K562 (cell line): ENCODE measurements at regions not wholly inside any gene's neighbourhood (a gene's known extent, or its start where the extent isn't known, plus 50 kb on each side); places are given as distances from the start of the nearest gene placed in this dataset.

Experiments used
- ATAC-seq: fragments of 200-7000 bp; cut with Tn5 transposase; 3 replicates; pipeline ENCODE4 v1.9.1; 2020; ENCODE audit warnings: moderate library complexity
- BruUV-seq: library from RNA; stranded (reverse); fragments of 400-500 nt; replicated peaks from 2 replicates; lab custom pipeline; 2021; lab: Mats Ljungman, UMichigan
- CTCF ChIA-PET: fragments of 300-600 bp; formaldehyde crosslinking; extraction: SDS; loops from one replicate; lab custom pipeline; 2021; ENCODE audit warnings: low intra/inter-chr PET ratio; lab: Yijun Ruan, JAX
- POLR2A ChIA-PET: fragments of 300-600, 350-650 bp; sonication (Branson Sonifier 250); formaldehyde crosslinking; extraction: SDS; loops from one replicate; lab custom pipeline; 2021; ENCODE audit warnings: antibody characterized with exemption, inconsistent platforms; lab: Yijun Ruan, JAX
- DNase-seq, 4 experiments: peaks; one replicate each; pipeline versions ENCODE4 v3.0.0 to v3.0.0-alpha.2; 2011 to 2018; ENCODE audit warnings: low spot score in 3 of 4, mixed read lengths in 3 of 4; ENCODE audit errors: extremely low read depth in 1 of 4
- FAIRE-seq: peaks from 2 replicates; lab custom pipeline; 2011; peaks lifted over from hg19 to GRCh38; lab: Jason Lieb, UNC
- H2AFZ ChIP-seq: 2 replicates; pipeline ENCODE4 v1.6.0; 2011; ENCODE audit warnings: low read depth, low read length, control low read depth, inconsistent platforms
- H3K27ac ChIP-seq: fragments of 200-600 bp; 3 replicates; pipeline ENCODE4 v1.8.0; 2011; ENCODE audit warnings: low read depth, mild to moderate bottlenecking, control low read depth, inconsistent platforms, low read length, moderate library complexity, mixed read lengths; ENCODE audit errors: extremely low read depth
- H3K27me3 ChIP-seq, 2 experiments: fragments of 300-600 bp in 1 of 2; 2 replicates in 1 of 2; 3 replicates in 1 of 2; pipeline versions ENCODE4 v1.6.0 to v1.8.0; 2011; ENCODE audit warnings: inconsistent platforms in 2 of 2, low read length in 2 of 2, mild to moderate bottlenecking in 1 of 2, mixed read lengths in 1 of 2, moderate library complexity in 1 of 2; ENCODE audit not compliant: control insufficient read depth in 2 of 2, insufficient read depth in 2 of 2
- H3K36me3 ChIP-seq: fragments of 300-600 bp; 3 replicates; pipeline ENCODE4 v1.8.0; 2011; ENCODE audit warnings: mild to moderate bottlenecking, low read length, inconsistent platforms; ENCODE audit not compliant: control insufficient read depth, insufficient read depth
- H3K4me1 ChIP-seq, 2 experiments: fragments of 200-600 bp in 1 of 2; replicated peaks in 1 of 2; 2 replicates in 1 of 2; 3 replicates in 1 of 2; pipeline versions ENCODE4 v1.5.1 to v1.8.0; 2011; ENCODE audit warnings: inconsistent platforms in 2 of 2, low read length in 2 of 2, mild to moderate bottlenecking in 1 of 2, mixed read lengths in 1 of 2, moderate library complexity in 1 of 2; ENCODE audit not compliant: control insufficient read depth in 2 of 2, insufficient read depth in 2 of 2
- H3K4me2 ChIP-seq: 2 replicates; pipeline ENCODE4 v1.6.1; 2011; ENCODE audit warnings: low read length, control low read depth, inconsistent platforms, mixed read lengths; ENCODE audit not compliant: insufficient read depth
- H3K4me3 ChIP-seq: fragments of 200-600 bp; sonication (generic), shearing (Covaris generic); 2 replicates; pipeline ENCODE4 v1.5.1; 2016; ENCODE audit warnings: control low read depth, inconsistent platforms
- H3K79me2 ChIP-seq: fragments of 200-600 bp; 3 replicates; pipeline ENCODE4 v1.8.0; 2011; ENCODE audit warnings: low read length, inconsistent platforms; ENCODE audit not compliant: control insufficient read depth, insufficient read depth
- H3K9ac ChIP-seq, 2 experiments: 2 replicates each; pipeline versions ENCODE4 v1.6.0 to v1.6.1; 2011; ENCODE audit warnings: low read depth in 2 of 2, low read length in 2 of 2, control low read depth in 1 of 2, inconsistent platforms in 1 of 2, mild to moderate bottlenecking in 1 of 2, mixed read lengths in 1 of 2; ENCODE audit not compliant: insufficient read depth in 1 of 2
- H3K9me1 ChIP-seq: one replicate; pipeline ENCODE4 v1.6.0; 2011; ENCODE audit warnings: inconsistent platforms, mild to moderate bottlenecking, low read length, moderate library complexity; ENCODE audit not compliant: control insufficient read depth, insufficient read depth
- H3K9me3 ChIP-seq: replicated peaks from 2 replicates; pipeline ENCODE4 v1.5.1; 2011; ENCODE audit warnings: low read depth, low read length, inconsistent platforms; ENCODE audit not compliant: control insufficient read depth, insufficient read depth
- H4K20me1 ChIP-seq: replicated peaks from 2 replicates; pipeline ENCODE4 v1.6.1; 2011; ENCODE audit warnings: low read length, inconsistent platforms, mixed read lengths; ENCODE audit not compliant: control insufficient read depth, insufficient read depth
- CEBPG ChIP-seq, 3 experiments: fragments of 200-800 bp in 1 of 3; sonication (Bioruptor generic) in 1 of 3; sonication (generic) in 1 of 3; formaldehyde crosslinking in 1 of 3; IDR thresholded peaks in 2 of 3; conservative IDR thresholded peaks in 1 of 3; 2 replicates each; pipeline versions ENCODE4 v1.6.1 to v1.8.0; 2016 to 2022; ENCODE audit warnings: missing compliant biosample characterization in 2 of 3, missing genetic modification characterization in 2 of 3, mild to moderate bottlenecking in 1 of 3, missing genetic modification reagents in 1 of 3
- HDAC2 ChIP-seq: fragments of 450-650 bp; IDR thresholded peaks from 2 replicates; pipeline ENCODE4 v1.6.1; 2016; ENCODE audit warnings: mild to moderate bottlenecking
- HNRNPUL1 ChIP-seq: fragments of 200-400 bp; formaldehyde crosslinking; IDR thresholded peaks from 2 replicates; pipeline ENCODE4 v1.6.1; 2017; ENCODE audit warnings: low read length
- KDM5B ChIP-seq: fragments of 200-600 bp; sonication (generic); IDR thresholded peaks from 2 replicates; pipeline ENCODE4 v1.6.1; 2012; ENCODE audit warnings: low read depth, mild to moderate bottlenecking, moderate library complexity, low read length, control low read depth, inconsistent platforms; ENCODE audit not compliant: insufficient replicate concordance
- PTRF ChIP-seq: fragments of 450-650 bp; IDR thresholded peaks from 2 replicates; pipeline ENCODE4 v1.6.1; 2016; ENCODE audit warnings: mild to moderate bottlenecking, missing genetic modification characterization, missing compliant biosample characterization
- ZNF133 ChIP-seq: fragments of 250-450 bp; sonication (Bioruptor Pico); IDR thresholded peaks from 2 replicates; pipeline ENCODE4 v1.4.0; 2020; ENCODE audit warnings: mild to moderate bottlenecking
- ZNF140 ChIP-seq: fragments of 250-450 bp; sonication (Bioruptor Pico); IDR thresholded peaks from 2 replicates; pipeline ENCODE4 v1.8.0; 2021; ENCODE audit warnings: moderate library complexity, mild to moderate bottlenecking, inconsistent platforms
- WGBS: fragments of 100-300 bp; shearing (Covaris generic); methylation state at CpG from one replicate; pipeline ENCODE4 v1.1.6; 2016; ENCODE audit warnings: low coverage, mixed read lengths; ENCODE audit not compliant: insufficient coverage; ENCODE audit errors: missing lambda C conversion rate; 5-methylcytosine and 5-hydroxymethylcytosine counted together
- in situ Hi-C: fragments of 300-500 bp; cut with MboI; formaldehyde crosslinking; loops from 4 replicates; pipeline ENCODE4 v1.15.0; 2018; ENCODE audit warnings: inconsistent platforms, mixed read lengths
- intact Hi-C: fragments of 100-400 bp; cut with micrococcal nuclease; formaldehyde crosslinking; loops from 2 replicates; pipeline ENCODE4 v1.14.2; 2022
- TF ChIP-seq, protein P1 (sequence below), 2 experiments: IDR thresholded peaks in 1 of 2; conservative IDR thresholded peaks in 1 of 2; 2 replicates each; pipeline ENCODE4 v1.6.1; 2016; ENCODE audit warnings: low read depth in 2 of 2, mild to moderate bottlenecking in 1 of 2, missing compliant biosample characterization in 1 of 2, missing genetic modification characterization in 1 of 2, moderate library complexity in 1 of 2
- TF ChIP-seq, protein P2 (sequence below): fragments of 250-450 bp; sonication (Bioruptor Pico); IDR thresholded peaks from 2 replicates; pipeline ENCODE4 v1.8.0; 2022; ENCODE audit warnings: inconsistent platforms, mild to moderate bottlenecking, moderate library complexity, borderline replicate concordance
- TF ChIP-seq, protein P3 (sequence below): fragments of 450-650 bp; IDR thresholded peaks from 2 replicates; pipeline ENCODE4 v1.6.1; 2017; ENCODE audit warnings: antibody characterized with exemption, mild to moderate bottlenecking

DNA sequence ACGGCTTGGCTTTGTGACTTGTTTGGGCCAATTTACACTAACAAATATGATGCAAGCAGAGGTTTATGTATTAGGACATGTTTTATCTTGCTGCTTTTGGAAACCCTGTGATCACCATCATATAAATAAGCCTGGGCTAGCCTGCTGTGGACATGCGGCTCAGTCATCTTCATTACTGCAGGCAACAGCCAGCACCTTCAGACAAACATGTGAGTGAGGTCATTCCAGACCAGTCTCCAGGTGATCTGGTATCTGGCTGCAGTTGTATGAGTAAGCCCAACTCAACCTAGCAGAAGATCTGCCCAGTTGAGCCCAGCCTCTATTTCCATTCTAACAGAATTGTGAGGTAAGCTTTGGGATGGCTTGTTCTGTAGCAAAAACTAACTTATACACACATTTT is 254.6 kb upstream of the ATP5MC3 start (continued):
- TF ChIP-seq, protein P1, sequence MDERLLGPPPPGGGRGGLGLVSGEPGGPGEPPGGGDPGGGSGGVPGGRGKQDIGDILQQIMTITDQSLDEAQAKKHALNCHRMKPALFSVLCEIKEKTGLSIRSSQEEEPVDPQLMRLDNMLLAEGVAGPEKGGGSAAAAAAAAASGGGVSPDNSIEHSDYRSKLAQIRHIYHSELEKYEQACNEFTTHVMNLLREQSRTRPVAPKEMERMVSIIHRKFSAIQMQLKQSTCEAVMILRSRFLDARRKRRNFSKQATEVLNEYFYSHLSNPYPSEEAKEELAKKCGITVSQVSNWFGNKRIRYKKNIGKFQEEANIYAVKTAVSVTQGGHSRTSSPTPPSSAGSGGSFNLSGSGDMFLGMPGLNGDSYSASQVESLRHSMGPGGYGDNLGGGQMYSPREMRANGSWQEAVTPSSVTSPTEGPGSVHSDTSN (CRISPR knock-in tag; IDR thresholded peaks at IDR 0.05; ENCODE audit: low read depth), result no peak
- TF ChIP-seq, protein P1 (tag; conservative IDR thresholded peaks at IDR 0.05; ENCODE audit: low read depth), result no peak
- TF ChIP-seq HDAC2 (no peak), ZNF133 (no peak)
- TF ChIP-seq, protein P2, sequence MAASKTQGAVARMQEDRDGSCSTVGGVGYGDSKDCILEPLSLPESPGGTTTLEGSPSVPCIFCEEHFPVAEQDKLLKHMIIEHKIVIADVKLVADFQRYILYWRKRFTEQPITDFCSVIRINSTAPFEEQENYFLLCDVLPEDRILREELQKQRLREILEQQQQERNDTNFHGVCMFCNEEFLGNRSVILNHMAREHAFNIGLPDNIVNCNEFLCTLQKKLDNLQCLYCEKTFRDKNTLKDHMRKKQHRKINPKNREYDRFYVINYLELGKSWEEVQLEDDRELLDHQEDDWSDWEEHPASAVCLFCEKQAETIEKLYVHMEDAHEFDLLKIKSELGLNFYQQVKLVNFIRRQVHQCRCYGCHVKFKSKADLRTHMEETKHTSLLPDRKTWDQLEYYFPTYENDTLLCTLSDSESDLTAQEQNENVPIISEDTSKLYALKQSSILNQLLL (CRISPR knock-in tag), result no peak

- no peak for FAIRE-seq
- intact Hi-C loops, result no loop called here
- H3K9me3 ChIP-seq, result no peaks in the 10 kb centered on the region
- in situ Hi-C loops, result no loop called here
- POLR2A ChIA-PET, result interaction anchor here (1.5 kb wide), 1 partner anchor 32 kb away, joined by 3 read pairs; no protein-coding TSS in a partner anchor
- no peak for ATAC-seq
- H3K4me2 ChIP-seq, result no peak overlapping the region
- H3K27me3 ChIP-seq, result peaks cover 11 to 18% of the 10 kb centered on the region in 2 experiments
- no peaks in the 10 kb centered on the region for H4K20me1 ChIP-seq
- H3K4me3 ChIP-seq, result no peak overlapping the region
- WGBS, result 4% methylated on average over 1 of the region's 1 CpG
- BruUV-seq, result no TSS peak
- H3K4me1 ChIP-seq, result no peaks in the 10 kb centered on the region
- H3K9ac ChIP-seq, result no peak overlapping the region
- CTCF ChIA-PET, result no interaction called here
- H3K27ac ChIP-seq, result no peak overlapping the region
- no peaks in the 10 kb centered on the region for H3K36me3 ChIP-seq
- H2AFZ ChIP-seq, result no peak overlapping the region
- H3K9me1 ChIP-seq, result no peaks in the 10 kb centered on the region
- H3K79me2 ChIP-seq, result no peaks in the 10 kb centered on the region
- no peak for DNase-seq
- TF ChIP-seq PTRF (tag) (no peak), ZNF140 (CRISPR knock-in tag) (no peak), CEBPG (CRISPR knock-in tag; IDR thresholded peaks at IDR 0.05) (no peak), CEBPG (tag; conservative IDR thresholded peaks at IDR 0.05 in 1 of 2, IDR thresholded peaks at IDR 0.05 in 1 of 2) (peak; percentile 9 to 35; a peak in 1 of 4 replicates), HNRNPUL1 (no peak), KDM5B (no peak)
- TF ChIP-seq, protein P3, sequence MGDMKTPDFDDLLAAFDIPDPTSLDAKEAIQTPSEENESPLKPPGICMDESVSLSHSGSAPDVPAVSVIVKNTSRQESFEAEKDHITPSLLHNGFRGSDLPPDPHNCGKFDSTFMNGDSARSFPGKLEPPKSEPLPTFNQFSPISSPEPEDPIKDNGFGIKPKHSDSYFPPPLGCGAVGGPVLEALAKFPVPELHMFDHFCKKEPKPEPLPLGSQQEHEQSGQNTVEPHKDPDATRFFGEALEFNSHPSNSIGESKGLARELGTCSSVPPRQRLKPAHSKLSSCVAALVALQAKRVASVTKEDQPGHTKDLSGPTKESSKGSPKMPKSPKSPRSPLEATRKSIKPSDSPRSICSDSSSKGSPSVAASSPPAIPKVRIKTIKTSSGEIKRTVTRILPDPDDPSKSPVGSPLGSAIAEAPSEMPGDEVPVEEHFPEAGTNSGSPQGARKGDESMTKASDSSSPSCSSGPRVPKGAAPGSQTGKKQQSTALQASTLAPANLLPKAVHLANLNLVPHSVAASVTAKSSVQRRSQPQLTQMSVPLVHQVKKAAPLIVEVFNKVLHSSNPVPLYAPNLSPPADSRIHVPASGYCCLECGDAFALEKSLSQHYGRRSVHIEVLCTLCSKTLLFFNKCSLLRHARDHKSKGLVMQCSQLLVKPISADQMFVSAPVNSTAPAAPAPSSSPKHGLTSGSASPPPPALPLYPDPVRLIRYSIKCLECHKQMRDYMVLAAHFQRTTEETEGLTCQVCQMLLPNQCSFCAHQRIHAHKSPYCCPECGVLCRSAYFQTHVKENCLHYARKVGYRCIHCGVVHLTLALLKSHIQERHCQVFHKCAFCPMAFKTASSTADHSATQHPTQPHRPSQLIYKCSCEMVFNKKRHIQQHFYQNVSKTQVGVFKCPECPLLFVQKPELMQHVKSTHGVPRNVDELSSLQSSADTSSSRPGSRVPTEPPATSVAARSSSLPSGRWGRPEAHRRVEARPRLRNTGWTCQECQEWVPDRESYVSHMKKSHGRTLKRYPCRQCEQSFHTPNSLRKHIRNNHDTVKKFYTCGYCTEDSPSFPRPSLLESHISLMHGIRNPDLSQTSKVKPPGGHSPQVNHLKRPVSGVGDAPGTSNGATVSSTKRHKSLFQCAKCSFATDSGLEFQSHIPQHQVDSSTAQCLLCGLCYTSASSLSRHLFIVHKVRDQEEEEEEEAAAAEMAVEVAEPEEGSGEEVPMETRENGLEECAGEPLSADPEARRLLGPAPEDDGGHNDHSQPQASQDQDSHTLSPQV, result no peak
Observed at GRCh38 chr2:175435012-175435411, 253.5 kb upstream of the ATP5MC3 start.
